Right cardiac atrium (tissue), 5 donors: ENCODE measurements at regions not wholly inside any gene's neighbourhood (a gene's known extent, or its start where the extent isn't known, plus 50 kb on each side); places are given as distances from the start of the nearest gene placed in this dataset.

Source experiments
- ATAC-seq, 2 donors: fragments of 200-7000 bp; cut with Tn5 transposase; one replicate each; pipeline versions ENCODE4 v1.8.0 to v1.9.1; 2020; ENCODE audit warnings: moderate library complexity in 2 of 2, mild to moderate bottlenecking in 1 of 2
- DNase-seq, 3 donors: peaks; one replicate each; pipeline ENCODE4 v3.0.0-alpha.2; 2020
- H3K27ac ChIP-seq: one replicate; pipeline ENCODE4 v1.5.1; 2013; ENCODE audit warnings: mild to moderate bottlenecking, low read length, control low read depth, moderate library complexity
- H3K27me3 ChIP-seq: one replicate; pipeline ENCODE4 v1.6.1; 2013; ENCODE audit not compliant: control insufficient read depth, insufficient read depth
- H3K4me1 ChIP-seq: one replicate; pipeline ENCODE4 v1.6.1; 2013; ENCODE audit warnings: low read length; ENCODE audit not compliant: control insufficient read depth, insufficient read depth
- H3K4me3 ChIP-seq: one replicate; pipeline ENCODE4 v1.5.1; 2013; ENCODE audit warnings: low read length, control low read depth
- H3K9me3 ChIP-seq: one replicate; pipeline ENCODE4 v1.6.1; 2013; ENCODE audit warnings: low read length; ENCODE audit not compliant: control insufficient read depth
- WGBS: extraction: QIAGEN DNeasy Blood & Tissue Kit; methylation state at CpG from one replicate; pipeline ENCODE4 v1.1.7; 2013; 5-methylcytosine and 5-hydroxymethylcytosine counted together
- intact Hi-C, 4 donors: fragments of 100-400 bp; cut with DNase I; formaldehyde crosslinking; loops; one replicate each; pipeline versions ENCODE4 v1.11.0 to v1.14.0; 2022 to 2023
- donor health status: healthy with polysubstance abuse.
- donor health status: DM: no; HTN: yes; CAD: no.
- donor health status: DM: no; HTN: no; CAD: no.
- donor health status: DM: no; HTN: yes; CAD: no; lungs with severe emphysema.
- donor health status: DM: yes; HTN: yes; CAD: no.

- ATAC-seq (no peak), DNase-seq (no peak)
- Histone ChIP-seq H3K4me3 (no peak overlapping the region), H3K27ac (no peak overlapping the region), H3K27me3 (peaks cover 3% of the 10 kb centered on the region), H3K9me3 (no peaks in the 10 kb centered on the region), H3K4me1 (no peaks in the 10 kb centered on the region)
- intact Hi-C loops, result no loop called here
- 89% methylated on average over 4 of the region's 4 CpGs for WGBS
Measured at GRCh38 chr15:96440978-96441377, 110.5 kb downstream of the NR2F2 start.

GRCh38 chr15:96442076-96442475 lies 111.6 kb downstream of the NR2F2 start:
- peak in 1 of 3 donors; percentile 38 for DNase-seq
- 94% methylated on average over 18 of the region's 18 CpGs for WGBS
- Histone ChIP-seq H3K4me1 (no peaks in the 10 kb centered on the region), H3K9me3 (no peaks in the 10 kb centered on the region), H3K27ac (no peak overlapping the region), H3K4me3 (no peak overlapping the region), H3K27me3 (no peaks in the 10 kb centered on the region)
- intact Hi-C loops, result no loop called here
- no peak for ATAC-seq

GRCh38 chr15:96444865-96445264 lies 114.4 kb downstream of the NR2F2 start:
- no peak for DNase-seq
- Histone ChIP-seq H3K27me3 (no peaks in the 10 kb centered on the region), H3K4me3 (no peak overlapping the region), H3K4me1 (no peaks in the 10 kb centered on the region), H3K27ac (no peak overlapping the region), H3K9me3 (no peaks in the 10 kb centered on the region)
- intact Hi-C loops, result no loop called here
- ATAC-seq, result no peak
- 72% methylated on average over 3 of the region's 3 CpGs for WGBS

GRCh38 chr15:96448923-96449322 lies 118.4 kb downstream of the NR2F2 start:
- no peak for DNase-seq
- no peaks in the 10 kb centered on the region for H3K9me3 ChIP-seq
- no peaks in the 10 kb centered on the region for H3K27me3 ChIP-seq
- intact Hi-C loops, result no loop called here
- 76% methylated on average over 7 of the region's 7 CpGs for WGBS
- no peak overlapping the region for H3K27ac ChIP-seq
- no peak for ATAC-seq
- H3K4me1 ChIP-seq, result no peaks in the 10 kb centered on the region
- H3K4me3 ChIP-seq, result no peak overlapping the region

- H3K4me1 ChIP-seq, result no peaks in the 10 kb centered on the region
- no peak for ATAC-seq
- H3K27ac ChIP-seq, result no peak overlapping the region
- H3K27me3 ChIP-seq, result no peaks in the 10 kb centered on the region
- 82% methylated on average over 3 of the region's 3 CpGs for WGBS
- intact Hi-C loops, result no loop called here
- DNase-seq, result no peak
- H3K9me3 ChIP-seq, result no peaks in the 10 kb centered on the region
- no peak overlapping the region for H3K4me3 ChIP-seq
Measured at GRCh38 chr15:96457841-96458240, 127.3 kb downstream of the NR2F2 start.

- Histone ChIP-seq H3K27ac (no peak overlapping the region), H3K9me3 (no peaks in the 10 kb centered on the region), H3K27me3 (no peaks in the 10 kb centered on the region), H3K4me3 (no peak overlapping the region), H3K4me1 (no peaks in the 10 kb centered on the region)
- intact Hi-C loops, result loop anchor here in 1 of 4 donors (10.0 kb wide), 1 partner anchor 545 kb away; no protein-coding TSS in a partner anchor
- DNase-seq (no peak), ATAC-seq (no peak)
- 95% methylated on average over 1 of the region's 1 CpG for WGBS
Measured at GRCh38 chr15:96460106-96460505, 129.6 kb downstream of the NR2F2 start.

- no peaks in the 10 kb centered on the region for H3K9me3 ChIP-seq
- WGBS, result 80% methylated on average over 21 of the region's 21 CpGs
- H3K4me1 ChIP-seq, result no peaks in the 10 kb centered on the region
- ATAC-seq (no peak), DNase-seq (no peak)
- H3K27me3 ChIP-seq, result peaks cover 3% of the 10 kb centered on the region
- intact Hi-C loops, result loop anchor here in 1 of 4 donors (10.0 kb wide), 1 partner anchor 542 kb away; no protein-coding TSS in a partner anchor
- H3K4me3 ChIP-seq, result no peak overlapping the region
- H3K27ac ChIP-seq, result no peak overlapping the region
Measured at GRCh38 chr15:96462768-96463750, 132.6 kb downstream of the NR2F2 start.

GRCh38 chr15:96466389-96466947 lies 136.0 kb downstream of the NR2F2 start:
- Histone ChIP-seq H3K27me3 (peaks cover 3% of the 10 kb centered on the region), H3K9me3 (no peaks in the 10 kb centered on the region), H3K27ac (no peak overlapping the region), H3K4me3 (no peak overlapping the region), H3K4me1 (no peaks in the 10 kb centered on the region)
- DNase-seq, result no peak
- ATAC-seq, result no peak
- intact Hi-C loops, result loop anchor here in 1 of 4 donors (10.0 kb wide), 1 partner anchor 538 kb away; no protein-coding TSS in a partner anchor
- 75% methylated on average over 4 of the region's 4 CpGs for WGBS

GRCh38 chr15:96468036-96468435 lies 137.5 kb downstream of the NR2F2 start:
- H3K4me3 ChIP-seq, result no peak overlapping the region
- no peaks in the 10 kb centered on the region for H3K9me3 ChIP-seq
- DNase-seq, result no peak
- H3K27ac ChIP-seq, result no peak overlapping the region
- no peak for ATAC-seq
- 95% methylated on average over 3 of the region's 3 CpGs for WGBS
- intact Hi-C loops, result loop anchor here in 1 of 4 donors (10.0 kb wide), 1 partner anchor 537 kb away; no protein-coding TSS in a partner anchor
- peaks cover 3% of the 10 kb centered on the region for H3K27me3 ChIP-seq
- H3K4me1 ChIP-seq, result no peaks in the 10 kb centered on the region

GRCh38 chr15:96470681-96471310 lies 140.3 kb downstream of the NR2F2 start:
- 55% methylated on average over 19 of the region's 19 CpGs for WGBS
- Histone ChIP-seq H3K27me3 (peaks cover 3% of the 10 kb centered on the region), H3K27ac (no peak overlapping the region), H3K9me3 (no peaks in the 10 kb centered on the region), H3K4me3 (no peak overlapping the region), H3K4me1 (no peaks in the 10 kb centered on the region)
- ATAC-seq (peak; percentile 32 to 79), DNase-seq (peak in 1 of 3 donors; percentile 37)
- intact Hi-C loops, result no loop called here

GRCh38 chr15:96472681-96473080 lies 142.2 kb downstream of the NR2F2 start:
- 39% methylated on average over 3 of the region's 3 CpGs for WGBS
- no peaks in the 10 kb centered on the region for H3K27me3 ChIP-seq
- H3K9me3 ChIP-seq, result no peaks in the 10 kb centered on the region
- DNase-seq (no peak), ATAC-seq (peak; percentile 66 to 68)
- no peak overlapping the region for H3K27ac ChIP-seq
- intact Hi-C loops, result no loop called here
- H3K4me1 ChIP-seq, result no peaks in the 10 kb centered on the region
- no peak overlapping the region for H3K4me3 ChIP-seq
